MM.1S (cell line): ENCODE measurements at regions not wholly inside any gene's neighbourhood (a gene's known extent, or its start where the extent isn't known, plus 50 kb on each side); places are given as distances from the start of the nearest gene placed in this dataset.

Experiments
- EZH2 ChIP-seq: fragments of 300-600 bp; sonication (generic); optimal IDR thresholded peaks from 2 replicates; pipeline ENCODE3; 2017; ENCODE audit warnings: low read depth, mild to moderate bottlenecking, antibody characterized with exemption, low read length, mixed read lengths
- EZH2phosphoT487 ChIP-seq: fragments of 300-600 bp; sonication (generic); IDR thresholded peaks from 2 replicates; pipeline ENCODE4 v1.6.1; 2018; ENCODE audit warnings: antibody characterized with exemption, low read length
- TF ChIP-seq, protein P1 (sequence below): fragments of 300-600 bp; sonication (generic); IDR thresholded peaks from 2 replicates; pipeline ENCODE4 v1.5.1; 2016; ENCODE audit warnings: antibody characterized with exemption, low read length, mixed read lengths

DNA sequence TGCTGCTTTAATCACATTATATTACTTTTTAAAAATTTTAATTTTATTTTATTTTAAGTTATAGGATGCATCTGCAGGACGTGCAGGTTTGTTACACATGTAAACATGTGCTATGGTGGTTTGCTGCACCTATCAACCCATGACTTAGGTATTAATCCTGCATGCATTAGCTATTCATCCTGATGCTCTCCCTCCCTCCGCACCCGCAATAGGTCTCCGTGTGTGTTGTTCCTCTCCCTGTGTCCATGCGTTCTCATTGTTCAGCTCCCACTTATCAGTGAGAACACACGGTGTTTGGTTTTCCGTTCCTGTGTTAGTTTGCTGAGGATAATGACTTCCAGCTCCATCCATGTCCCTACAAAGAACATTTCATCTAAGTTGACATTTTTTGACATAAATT lies 283.2 kb downstream of the CYRIA start:
- TF ChIP-seq EZH2 = no peak
- TF ChIP-seq, protein P1, sequence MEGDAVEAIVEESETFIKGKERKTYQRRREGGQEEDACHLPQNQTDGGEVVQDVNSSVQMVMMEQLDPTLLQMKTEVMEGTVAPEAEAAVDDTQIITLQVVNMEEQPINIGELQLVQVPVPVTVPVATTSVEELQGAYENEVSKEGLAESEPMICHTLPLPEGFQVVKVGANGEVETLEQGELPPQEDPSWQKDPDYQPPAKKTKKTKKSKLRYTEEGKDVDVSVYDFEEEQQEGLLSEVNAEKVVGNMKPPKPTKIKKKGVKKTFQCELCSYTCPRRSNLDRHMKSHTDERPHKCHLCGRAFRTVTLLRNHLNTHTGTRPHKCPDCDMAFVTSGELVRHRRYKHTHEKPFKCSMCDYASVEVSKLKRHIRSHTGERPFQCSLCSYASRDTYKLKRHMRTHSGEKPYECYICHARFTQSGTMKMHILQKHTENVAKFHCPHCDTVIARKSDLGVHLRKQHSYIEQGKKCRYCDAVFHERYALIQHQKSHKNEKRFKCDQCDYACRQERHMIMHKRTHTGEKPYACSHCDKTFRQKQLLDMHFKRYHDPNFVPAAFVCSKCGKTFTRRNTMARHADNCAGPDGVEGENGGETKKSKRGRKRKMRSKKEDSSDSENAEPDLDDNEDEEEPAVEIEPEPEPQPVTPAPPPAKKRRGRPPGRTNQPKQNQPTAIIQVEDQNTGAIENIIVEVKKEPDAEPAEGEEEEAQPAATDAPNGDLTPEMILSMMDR = no peak
- TF ChIP-seq EZH2phosphoT487 = no peak
